ENCODE measurements at regions not wholly inside any gene's neighbourhood (a gene's known extent, or its start where the extent isn't known, plus 50 kb on each side); places are given as distances from the start of the nearest gene placed in this dataset.

DNA sequence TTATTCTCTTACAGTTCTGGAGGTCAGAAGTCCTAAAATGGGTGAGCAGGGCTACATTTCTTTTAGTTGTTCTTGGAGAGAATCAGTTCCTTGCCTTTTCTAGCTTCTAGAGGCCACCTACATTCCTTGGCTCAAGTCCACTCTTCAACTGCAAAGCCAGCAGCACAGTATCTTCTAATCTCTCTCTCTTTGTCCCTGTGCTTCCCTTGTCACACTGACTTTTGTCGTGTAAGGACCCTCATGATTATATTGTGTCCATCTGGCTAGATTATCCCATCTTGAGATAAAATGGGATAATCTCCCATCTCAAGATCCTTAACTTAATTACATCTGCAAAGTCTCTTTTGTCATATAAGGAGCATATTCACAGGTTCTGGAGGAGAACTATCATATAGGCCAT lies 359.0 kb downstream of the ADRA2A start:
- DNase-seq: no peak

DNA sequence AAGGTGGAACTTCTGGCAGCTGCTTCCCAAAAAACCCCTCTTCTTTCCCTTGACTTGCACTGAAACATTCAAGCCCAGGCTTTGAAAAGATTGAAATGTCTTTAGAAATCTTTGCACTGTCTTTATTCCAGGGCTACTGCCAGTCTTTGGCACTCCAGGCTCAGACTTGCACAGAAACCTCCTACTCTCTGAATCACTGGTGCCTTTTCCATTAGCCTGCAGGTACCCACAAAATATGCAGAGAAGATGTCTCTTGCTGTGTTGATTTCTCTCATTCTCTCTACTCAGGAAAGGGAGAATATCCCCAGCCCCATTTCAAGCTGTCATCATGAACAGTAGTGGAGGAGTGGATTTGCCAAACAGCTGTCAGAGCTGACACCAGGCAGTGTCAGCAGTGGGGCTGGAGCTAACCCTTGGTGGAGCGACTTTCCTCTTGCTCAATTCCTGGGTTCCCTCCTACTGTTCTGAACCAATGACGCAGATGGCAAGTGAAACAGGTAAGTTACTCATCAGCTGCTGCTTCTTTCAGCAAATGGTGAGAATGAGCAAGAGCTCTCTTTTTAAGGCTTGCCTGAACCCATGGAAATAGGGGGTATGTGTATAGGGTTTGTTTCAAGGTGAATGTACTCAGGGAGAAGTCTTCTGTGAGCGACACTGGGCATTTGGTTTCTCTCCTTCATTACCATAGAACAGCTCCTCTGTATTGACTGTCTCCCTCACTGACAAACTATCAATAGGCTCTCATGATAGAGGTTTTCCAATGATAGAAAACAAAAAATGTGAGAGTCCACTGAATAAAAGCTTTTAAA lies 362.4 kb downstream of the ADRA2A start:
- no peak for DNase-seq

DNA sequence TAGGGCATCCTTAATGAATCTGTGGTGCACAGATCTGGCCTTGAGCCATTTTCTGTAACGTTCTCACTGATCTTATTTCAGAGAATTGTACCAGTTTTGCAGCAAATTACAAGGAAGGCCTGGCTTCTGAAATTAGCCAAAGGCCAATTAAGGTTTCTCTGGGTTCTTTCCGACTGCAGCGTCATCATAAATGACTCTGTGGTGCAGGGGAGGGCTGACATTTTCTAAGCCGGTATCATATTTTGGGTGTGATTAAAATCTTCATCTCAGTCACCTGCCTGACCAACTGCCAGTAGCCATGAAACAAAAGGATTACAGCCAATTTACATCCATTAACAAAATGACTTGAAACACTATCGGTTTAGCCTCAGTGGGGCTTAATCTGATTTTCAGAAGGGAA lies 363.7 kb downstream of the ADRA2A start:
- DNase-seq: no peak

DNA sequence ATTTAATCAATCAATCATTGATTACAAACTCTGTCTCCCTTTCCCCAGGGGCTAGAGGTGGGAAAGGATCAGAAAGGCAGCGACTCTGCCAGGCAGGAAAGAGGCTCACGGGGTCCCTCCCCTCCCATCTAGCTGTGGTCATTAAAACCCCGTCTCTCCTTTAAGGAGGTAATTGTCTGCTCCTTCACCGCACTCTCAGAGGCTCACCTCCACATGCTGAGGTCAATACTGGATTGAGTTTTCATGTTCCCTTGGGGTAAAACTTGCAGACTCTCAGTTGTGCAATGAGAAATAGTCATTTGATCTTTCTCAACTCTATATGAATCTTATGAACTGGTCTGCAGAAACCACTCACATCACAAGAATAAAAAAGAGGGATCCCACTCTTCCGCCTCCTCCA lies 368.8 kb downstream of the ADRA2A start:
- DNase-seq: no peak

DNA sequence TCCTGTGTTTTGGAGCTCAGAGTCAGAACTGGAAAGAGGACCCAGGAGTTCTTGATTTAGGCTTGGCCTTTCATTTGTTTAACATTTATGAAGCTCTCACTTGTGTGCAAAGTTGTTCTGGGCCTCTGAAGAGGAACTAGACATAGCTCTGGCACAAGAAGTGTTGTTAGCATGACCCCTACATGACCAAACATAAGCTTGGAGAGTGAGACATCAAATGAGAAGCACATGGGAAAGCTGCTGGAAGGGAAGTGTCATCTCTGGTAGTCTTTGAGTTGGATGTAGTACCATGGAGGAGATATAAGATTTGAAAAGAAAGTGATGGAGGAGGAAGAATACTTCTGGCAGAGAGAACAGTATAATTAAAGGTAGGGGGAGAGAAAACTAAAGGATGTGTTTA lies 370.1 kb downstream of the ADRA2A start:
- DNase-seq: no peak

DNA sequence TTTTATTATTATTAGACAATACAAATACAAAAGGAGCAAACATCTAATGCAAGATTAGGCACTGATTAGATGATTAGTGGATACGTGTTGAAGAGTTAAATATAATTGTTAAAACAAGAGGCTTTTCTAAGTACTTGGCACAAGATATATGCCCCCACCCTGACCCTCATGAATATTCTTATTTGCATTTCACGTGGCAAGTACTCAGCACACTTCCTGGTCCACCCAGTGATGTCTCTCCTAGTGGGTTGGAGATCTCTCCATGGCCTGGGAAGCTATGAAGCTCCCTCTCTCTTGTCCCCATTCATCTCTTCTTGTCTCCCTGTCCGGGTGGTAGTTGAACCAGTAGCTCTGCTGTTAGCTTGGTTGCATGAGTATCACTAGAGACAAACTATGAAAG lies 375.3 kb downstream of the ADRA2A start:
- DNase-seq: no peak

DNA sequence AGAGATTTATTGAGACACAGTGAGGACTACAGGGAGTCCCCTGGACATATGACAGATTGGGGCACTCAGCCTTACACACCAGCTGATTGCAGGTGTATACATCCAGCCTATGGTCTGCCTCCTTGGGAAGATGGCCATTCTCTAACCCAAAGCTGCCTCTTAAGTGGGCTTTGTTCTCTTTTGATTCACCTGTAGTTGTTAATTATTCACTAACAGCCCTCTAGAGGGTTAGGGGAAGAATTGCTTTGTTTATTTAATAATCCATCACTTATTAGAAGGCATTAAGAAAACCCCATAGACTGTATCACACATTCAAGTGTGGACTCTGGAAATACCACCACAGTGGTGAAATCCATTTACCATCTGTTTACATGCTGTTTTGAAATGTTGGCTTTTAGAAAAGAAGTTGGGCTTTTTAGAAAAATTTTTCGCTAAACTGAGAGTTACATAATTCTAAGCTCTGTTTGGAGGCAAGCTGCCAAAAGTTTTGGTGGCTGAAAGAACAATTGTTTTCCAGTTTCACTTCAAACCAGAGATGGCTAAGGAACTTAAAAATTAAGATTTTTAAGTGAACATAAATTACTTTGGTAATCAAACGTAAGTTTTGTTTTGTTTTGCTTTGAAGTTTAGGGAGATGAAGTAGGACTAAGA lies 379.1 kb downstream of the ADRA2A start:
- DNase-seq: peak in 1 of 56 donors; percentile 9

DNA sequence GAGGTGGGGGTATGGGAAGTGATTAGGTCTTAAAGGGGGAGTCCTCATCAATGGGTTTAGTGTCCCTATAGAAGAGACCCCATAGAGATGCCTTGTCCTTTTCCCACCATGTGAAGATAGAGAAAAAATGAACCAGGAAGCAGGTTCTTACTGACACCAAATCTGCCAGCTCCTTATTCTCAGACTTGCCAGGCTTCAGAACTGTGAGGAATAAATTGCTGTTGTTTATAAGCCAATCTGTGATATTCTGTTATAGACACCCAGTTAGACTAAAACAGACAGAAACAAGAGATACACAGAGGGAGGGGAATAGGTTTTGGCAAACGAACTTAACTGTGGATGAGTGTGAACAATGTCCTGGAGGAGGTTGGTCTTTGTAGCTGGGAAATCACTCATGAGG lies 381.4 kb downstream of the ADRA2A start:
- DNase-seq: no peak

DNA sequence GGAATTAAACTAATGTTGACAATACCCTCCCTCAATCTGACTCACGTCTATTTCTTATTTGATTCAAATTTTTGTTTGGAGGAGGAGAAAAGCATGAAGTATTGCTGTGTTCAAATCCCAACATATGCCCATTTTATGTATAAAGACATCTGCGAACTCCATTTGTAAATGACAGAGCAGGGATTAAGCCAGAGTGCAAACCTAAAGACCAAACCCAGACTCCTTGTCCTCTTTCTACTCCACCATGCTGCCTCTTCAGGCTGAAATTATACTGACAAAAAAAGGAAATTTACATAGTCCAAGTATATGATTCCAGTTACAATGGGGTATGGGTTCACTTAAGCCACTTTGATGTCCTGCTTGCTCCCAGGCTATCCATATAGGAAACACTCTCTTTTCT lies 383.1 kb downstream of the ADRA2A start:
- no peak for DNase-seq

DNA sequence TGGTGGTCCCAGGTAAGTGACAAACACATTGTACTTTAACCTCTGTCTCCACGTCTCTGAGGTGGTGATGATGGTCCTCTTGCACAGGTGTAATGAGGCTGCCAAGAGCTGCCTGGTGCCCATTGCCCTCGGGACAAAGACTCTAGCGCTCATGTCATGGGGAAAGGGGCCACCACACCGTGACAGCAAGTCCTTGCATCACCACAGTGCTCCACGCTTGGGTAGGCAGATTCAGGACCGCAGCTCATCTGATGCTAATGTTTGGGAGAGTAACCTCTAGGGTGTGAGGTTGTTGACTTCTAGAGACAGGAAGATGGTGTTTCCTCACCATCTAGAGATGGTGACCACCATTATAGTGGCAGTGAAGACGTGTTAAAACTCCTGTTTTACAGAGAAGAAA lies 395.6 kb downstream of the ADRA2A start:
- no peak for DNase-seq

DNA sequence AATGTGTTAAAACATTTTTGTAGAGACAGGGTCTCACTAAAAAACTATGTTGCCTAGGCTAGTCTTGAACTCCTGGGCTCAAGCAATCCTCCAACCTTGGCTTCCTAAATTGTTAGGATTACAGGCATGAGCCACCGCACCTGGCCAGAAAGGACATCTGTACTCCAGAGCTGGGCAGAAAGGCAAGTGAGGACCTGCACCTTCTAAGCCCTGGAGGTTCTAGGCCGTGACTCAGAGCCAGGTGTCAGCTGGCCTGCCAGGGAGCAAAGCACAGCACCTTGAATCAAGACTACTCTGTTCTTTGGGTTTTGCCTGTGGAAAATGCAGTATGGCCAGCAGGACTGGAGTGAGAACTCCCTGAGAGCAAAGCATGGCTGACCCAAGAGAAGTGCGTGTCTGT lies 396.5 kb downstream of the ADRA2A start:
- no peak for DNase-seq

DNA sequence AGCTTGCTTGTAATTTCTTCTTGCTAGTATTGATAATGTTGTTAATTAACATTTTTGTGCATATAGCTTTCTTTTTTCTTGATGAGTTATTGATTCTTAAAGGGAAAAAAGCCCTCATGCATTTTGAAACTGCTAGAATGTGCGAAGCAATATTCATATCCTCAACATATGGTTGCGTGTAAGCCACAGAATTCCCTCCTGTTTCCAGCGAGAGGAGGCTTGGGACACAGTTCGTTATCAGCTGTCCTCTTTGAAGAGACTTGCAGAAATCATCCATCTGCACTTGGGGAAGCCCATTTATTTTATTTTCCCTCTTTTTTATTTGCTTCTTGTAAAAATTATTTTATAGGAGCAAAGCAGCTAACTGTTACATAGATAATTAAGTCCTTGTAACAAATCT lies 398.0 kb downstream of the ADRA2A start:
- peak in 1 of 56 donors; percentile 18 for DNase-seq

DNA sequence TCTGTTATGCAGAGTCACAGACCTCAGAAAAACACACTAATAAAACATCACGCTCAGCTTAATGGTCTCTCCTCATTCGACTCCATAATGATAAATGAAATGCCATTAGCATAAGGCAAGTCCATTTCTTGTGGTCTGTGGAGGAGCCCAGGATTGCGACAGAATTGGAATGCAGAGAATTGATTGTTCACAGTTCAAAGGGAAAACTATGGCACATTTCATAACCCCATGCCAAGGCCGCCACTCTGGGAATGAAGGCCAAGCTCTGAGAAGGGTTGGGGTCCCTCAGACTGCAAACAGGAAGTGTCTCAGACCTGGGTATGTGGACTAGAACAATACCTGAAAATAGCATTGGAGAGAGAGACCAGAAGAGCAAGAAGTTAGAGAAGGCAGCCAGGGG lies 398.9 kb downstream of the ADRA2A start:
- DNase-seq: no peak

DNA sequence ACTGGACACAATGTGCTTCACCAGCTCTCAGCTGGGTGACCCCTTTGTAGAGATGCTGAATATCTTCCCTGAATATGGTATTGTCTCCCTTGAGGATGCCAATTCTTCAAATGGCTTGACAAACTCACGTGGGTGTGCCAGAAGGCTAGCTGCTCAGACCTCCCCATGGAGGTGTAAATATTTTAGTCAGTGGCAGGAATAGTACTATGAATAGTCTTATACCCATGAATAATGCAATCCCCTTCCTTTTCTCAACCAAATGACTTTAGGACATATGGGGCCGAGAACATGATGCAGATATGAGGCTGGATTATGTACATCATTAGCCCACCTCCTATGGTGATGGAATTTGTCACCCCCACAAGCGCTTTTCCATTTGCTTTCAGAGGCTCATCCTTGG lies 401.8 kb downstream of the ADRA2A start:
- DNase-seq: no peak

DNA sequence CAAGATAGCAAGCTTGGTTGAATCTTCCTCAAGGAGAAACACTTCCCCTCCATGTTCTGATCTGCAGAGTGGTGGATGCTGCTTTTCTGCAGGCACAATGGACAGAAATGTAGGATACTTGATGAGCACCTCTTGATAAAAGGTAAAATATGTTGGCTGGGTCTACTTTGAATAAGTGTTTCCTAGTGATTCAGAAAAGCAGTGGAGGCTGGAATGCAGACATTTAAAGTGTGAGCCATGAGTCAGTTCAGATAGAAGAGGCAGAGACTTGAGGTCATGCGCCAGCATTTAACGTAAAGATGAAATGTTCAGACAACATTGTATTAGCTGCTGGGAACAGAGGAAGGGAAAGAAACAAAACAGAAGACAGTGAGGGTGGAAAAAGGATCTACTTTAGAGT lies 403.1 kb downstream of the ADRA2A start:
- no peak for DNase-seq

DNA sequence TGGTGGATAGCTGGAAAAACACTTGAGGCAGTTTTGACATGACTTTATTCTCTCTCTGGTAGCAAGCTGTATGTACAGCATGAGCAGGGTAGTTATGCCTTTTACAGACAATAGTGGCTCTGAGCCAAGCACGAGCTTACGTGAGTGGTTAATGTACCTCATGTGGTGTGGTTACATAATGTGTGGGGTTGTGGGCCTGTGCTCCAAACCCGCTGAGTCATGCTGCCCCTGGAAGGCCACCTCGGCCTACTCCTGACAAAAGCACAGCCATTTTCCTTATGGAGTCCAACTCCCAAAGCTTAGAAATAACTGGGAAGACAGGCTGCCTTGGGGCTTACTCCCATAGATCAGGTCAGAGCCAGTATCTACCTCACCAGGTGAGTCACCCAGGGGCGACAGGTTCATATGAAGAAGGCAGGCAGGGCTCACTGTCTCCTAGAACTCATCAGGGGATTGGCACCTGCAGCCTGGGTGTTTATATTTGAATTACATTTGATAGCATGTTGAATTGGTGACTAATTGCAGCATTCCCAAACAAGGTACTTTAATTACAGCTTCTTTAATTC lies 404.5 kb downstream of the ADRA2A start:
- DNase-seq: peak in 1 of 56 donors; percentile 7

DNA sequence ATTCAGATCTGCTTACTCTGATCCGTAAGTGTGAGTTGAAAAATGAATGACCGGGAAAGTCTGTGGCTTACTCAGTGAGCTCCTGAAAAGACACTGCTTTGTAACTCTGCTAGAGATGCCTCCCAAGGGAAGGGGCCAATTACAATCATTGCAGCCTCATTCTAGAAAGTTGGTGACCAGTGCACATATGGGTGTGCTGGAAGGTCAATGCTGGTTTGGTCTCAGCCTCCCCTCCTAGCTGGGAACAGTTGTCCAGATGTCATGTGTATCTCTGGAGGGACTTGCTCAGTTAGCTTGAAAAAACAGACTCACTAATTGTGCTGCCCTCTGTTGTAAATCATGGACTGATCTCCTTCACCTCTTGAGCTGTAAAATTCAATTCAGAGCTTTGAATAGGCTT lies 405.0 kb downstream of the ADRA2A start:
- no peak for DNase-seq

DNA sequence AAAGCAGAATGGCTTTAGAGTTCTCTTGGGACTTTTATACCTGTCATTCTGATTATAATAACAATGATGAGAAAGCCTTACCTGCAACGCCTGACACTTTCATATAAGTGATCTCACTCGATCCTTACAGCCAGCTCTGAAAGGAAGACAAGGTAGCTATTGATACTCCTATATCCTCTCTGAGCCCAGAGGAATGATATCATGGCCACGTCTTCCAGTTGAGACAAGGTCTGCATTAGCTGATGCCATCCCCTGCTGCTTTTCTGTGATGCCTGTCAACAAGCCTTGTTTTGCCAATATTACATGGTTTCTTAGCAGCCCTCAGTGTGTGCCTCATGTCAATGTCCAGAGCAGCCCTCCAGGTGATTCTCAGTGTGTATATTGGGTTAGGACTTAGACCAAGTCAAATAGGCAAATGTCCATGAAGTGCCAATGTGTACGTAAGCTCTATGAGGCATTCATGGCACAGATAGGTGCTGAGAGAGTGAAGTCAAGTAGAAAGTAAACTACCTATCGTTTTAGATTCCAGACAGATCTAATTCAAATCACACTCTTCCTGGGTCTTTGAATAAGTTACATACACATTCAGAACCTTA lies 405.9 kb downstream of the ADRA2A start:
- no peak for DNase-seq

DNA sequence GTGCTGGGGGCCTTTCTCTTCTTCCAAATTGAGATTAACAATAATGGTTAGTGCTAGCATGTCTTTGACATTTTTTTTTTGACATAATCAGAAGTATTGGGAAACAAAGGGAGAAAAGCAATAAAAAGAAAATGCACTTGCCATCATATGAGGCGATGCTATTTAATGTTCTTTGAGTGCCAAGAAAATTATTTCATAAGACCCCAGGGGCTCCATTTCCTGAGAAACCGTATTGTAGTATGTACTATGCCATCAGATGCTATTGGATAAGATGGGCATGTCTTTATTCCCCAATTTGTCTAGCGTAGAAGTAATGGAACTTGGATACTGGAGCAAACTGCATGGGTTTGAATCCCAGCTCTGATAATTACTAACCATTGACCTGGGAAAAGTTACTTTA lies 408.9 kb downstream of the ADRA2A start:
- no peak for DNase-seq

DNA sequence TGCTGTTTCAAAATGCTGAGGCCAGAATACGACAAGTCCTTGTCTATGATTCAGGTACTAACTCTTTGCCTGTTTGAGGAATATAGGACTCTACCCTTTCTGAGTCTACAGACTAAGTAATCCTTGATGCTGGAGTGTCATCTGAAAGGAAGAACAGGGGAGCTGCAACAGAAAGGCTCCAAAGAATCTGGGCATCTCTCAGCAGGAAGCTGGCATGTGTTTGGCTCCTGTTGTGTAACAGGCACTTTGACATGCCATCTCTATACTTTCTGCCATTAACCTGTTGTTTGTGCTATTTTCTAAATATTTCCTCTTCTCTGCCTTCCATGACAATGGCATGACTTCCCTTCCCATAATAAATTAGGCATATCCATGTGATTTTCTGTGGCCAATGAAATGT lies 409.5 kb downstream of the ADRA2A start:
- DNase-seq: no peak

DNA sequence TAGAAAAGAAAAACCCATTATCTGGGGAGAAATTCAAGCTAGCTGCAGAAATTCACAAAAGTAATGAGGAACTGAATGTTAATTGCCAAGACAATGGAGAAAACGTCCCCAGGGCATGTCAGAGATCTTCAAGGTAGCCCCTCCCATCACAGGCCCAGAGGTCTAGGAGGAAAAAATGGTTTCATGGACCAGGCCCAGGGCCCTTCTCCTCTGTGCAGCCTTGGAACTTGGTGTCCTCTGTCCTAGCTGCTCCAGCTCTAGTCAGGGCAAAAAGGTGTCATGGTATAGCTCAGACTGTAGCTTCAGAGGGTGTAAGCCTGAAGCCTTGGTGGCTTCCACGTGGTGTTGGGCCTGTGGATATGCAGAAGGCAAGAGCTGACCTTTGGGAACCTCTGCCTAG lies 411.8 kb downstream of the ADRA2A start:
- no peak for DNase-seq

DNA sequence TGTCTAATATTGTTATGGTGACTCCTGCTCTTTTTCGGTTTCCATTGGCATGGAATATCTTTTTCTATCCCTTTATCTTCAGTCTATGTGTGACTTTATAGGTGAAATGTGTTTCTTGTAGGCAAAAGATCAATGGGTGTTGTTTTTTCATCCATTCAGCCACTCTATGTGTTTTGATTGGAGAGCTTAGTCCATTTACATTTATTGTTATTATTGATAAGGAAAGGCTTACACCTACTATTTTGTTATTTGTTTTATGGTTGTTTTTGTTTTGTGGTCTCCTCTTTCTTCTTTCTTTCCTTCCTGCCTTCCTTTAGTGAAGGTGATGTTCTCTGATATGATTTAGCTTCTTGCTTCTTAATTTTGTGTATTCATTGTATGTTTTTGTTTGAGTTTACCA lies 414.3 kb downstream of the ADRA2A start:
- DNase-seq: no peak
